ENCODE measurements at regions not wholly inside any gene's neighbourhood (a gene's known extent, or its start where the extent isn't known, plus 50 kb on each side); places are given as distances from the start of the nearest gene placed in this dataset.

DNA sequence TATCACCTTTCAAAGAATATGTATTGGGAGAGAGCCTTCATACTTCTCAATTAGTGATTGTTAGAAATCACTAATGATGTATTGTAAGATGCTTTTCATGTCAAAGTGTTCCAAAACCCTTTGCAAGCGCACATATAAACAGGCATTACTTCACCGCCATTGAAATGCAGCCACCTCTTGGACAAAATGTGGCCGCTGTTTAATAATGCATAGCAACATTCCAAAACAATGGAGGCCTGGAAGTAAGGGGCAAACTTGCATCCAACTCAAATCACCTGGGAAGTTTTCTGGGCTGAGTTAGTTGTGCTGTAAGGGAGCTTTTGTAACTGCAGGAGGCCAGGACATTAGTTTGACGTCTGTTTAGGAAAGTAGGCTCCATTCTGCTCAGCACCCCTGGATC, 438.1 kb downstream of the FGF9 start:
- TF ChIP-seq EZH2 (IDR thresholded peaks at IDR 0.05; ENCODE audit: low read length, missing control alignments): no peak
- TF ChIP-seq, protein P1, sequence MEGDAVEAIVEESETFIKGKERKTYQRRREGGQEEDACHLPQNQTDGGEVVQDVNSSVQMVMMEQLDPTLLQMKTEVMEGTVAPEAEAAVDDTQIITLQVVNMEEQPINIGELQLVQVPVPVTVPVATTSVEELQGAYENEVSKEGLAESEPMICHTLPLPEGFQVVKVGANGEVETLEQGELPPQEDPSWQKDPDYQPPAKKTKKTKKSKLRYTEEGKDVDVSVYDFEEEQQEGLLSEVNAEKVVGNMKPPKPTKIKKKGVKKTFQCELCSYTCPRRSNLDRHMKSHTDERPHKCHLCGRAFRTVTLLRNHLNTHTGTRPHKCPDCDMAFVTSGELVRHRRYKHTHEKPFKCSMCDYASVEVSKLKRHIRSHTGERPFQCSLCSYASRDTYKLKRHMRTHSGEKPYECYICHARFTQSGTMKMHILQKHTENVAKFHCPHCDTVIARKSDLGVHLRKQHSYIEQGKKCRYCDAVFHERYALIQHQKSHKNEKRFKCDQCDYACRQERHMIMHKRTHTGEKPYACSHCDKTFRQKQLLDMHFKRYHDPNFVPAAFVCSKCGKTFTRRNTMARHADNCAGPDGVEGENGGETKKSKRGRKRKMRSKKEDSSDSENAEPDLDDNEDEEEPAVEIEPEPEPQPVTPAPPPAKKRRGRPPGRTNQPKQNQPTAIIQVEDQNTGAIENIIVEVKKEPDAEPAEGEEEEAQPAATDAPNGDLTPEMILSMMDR (conservative IDR thresholded peaks at IDR 0.05 in 1 of 2, IDR thresholded peaks at IDR 0.05 in 1 of 2; ENCODE audit: low read depth in 1 of 2, low read length in 2 of 2): no peak

DNA sequence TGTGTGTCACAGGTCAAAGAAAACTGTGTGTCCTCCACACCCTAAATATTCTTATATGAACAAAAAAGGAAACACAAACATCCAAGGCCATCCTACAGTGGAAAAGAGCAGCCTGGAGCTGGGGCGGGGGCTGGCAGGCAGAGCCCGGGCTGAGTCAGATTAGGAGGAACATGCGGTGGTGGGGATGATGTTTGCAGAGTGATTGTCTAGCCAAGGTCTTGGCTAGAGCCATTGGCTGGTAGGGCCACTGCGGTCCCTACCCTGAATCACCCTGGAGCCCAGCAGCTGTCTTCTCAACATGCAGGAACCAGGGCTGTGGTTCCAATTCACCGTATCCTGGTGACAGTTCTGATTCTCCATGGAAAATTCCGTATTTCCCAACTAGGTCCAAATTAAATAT, 439.5 kb downstream of the FGF9 start:
- H3K4me3 ChIP-seq (replicated peaks in 1 of 4; ENCODE audit: control extremely low read depth in 1 of 4, insufficient read depth in 1 of 4, low read depth in 3 of 4, low read length in 4 of 4): no peak overlapping the region
- no peak overlapping the region for H3K27ac ChIP-seq (ENCODE audit: insufficient read depth, low read length)
- H3K4me1 ChIP-seq (ENCODE audit: control insufficient read depth, extremely low read depth, insufficient read depth, low read length): no peaks in the 10 kb centered on the region
- H3K79me2 ChIP-seq (ENCODE audit: control insufficient read depth, insufficient read depth, low read length): no peaks in the 10 kb centered on the region
- H3K9me3 ChIP-seq (ENCODE audit: control insufficient read depth, insufficient read depth, low read depth, low read length): no peaks in the 10 kb centered on the region
- no peak overlapping the region for H2AFZ ChIP-seq (ENCODE audit: low read length)
- H3K9ac ChIP-seq (ENCODE audit: insufficient read depth, low read length): no peak overlapping the region
- no peaks in the 10 kb centered on the region for H3K27me3 ChIP-seq (ENCODE audit: control insufficient read depth, insufficient read depth, low read length)
- DNase-seq (ENCODE audit: low read depth in 2 of 2): no peak
- H3K4me2 ChIP-seq (ENCODE audit: extremely low read depth, insufficient read depth, low read length): no peak overlapping the region
- no peaks in the 10 kb centered on the region for H4K20me1 ChIP-seq (ENCODE audit: control insufficient read depth, extremely low read depth, insufficient read depth, low read length)
- TF ChIP-seq EZH2 (IDR thresholded peaks at IDR 0.05; ENCODE audit: low read length, missing control alignments): no peak
- TF ChIP-seq, protein P1 (conservative IDR thresholded peaks at IDR 0.05 in 1 of 2, IDR thresholded peaks at IDR 0.05 in 1 of 2; ENCODE audit: low read depth in 1 of 2, low read length in 2 of 2): no peak
- H3K36me3 ChIP-seq (ENCODE audit: control insufficient read depth, insufficient read depth, low read length): no peaks in the 10 kb centered on the region

More for the DNA sequence above, 438.1 kb downstream of the FGF9 start:
- Histone ChIP-seq H3K27me3 (ENCODE audit: control insufficient read depth, insufficient read depth, low read length) (no peaks in the 10 kb centered on the region), H3K4me1 (ENCODE audit: control insufficient read depth, extremely low read depth, insufficient read depth, low read length) (no peaks in the 10 kb centered on the region), H3K9ac (ENCODE audit: insufficient read depth, low read length) (no peak overlapping the region), H2AFZ (ENCODE audit: low read length) (no peak overlapping the region), H3K9me3 (ENCODE audit: control insufficient read depth, insufficient read depth, low read depth, low read length) (no peaks in the 10 kb centered on the region), H4K20me1 (ENCODE audit: control insufficient read depth, extremely low read depth, insufficient read depth, low read length) (no peaks in the 10 kb centered on the region), H3K4me2 (ENCODE audit: extremely low read depth, insufficient read depth, low read length) (no peak overlapping the region), H3K36me3 (ENCODE audit: control insufficient read depth, insufficient read depth, low read length) (no peaks in the 10 kb centered on the region), H3K79me2 (ENCODE audit: control insufficient read depth, insufficient read depth, low read length) (no peaks in the 10 kb centered on the region), H3K27ac (ENCODE audit: insufficient read depth, low read length) (no peak overlapping the region), H3K4me3 (replicated peaks in 1 of 4; ENCODE audit: control extremely low read depth in 1 of 4, insufficient read depth in 1 of 4, low read depth in 3 of 4, low read length in 4 of 4) (no peak overlapping the region)
- DNase-seq (ENCODE audit: low read depth in 2 of 2): no peak

DNA sequence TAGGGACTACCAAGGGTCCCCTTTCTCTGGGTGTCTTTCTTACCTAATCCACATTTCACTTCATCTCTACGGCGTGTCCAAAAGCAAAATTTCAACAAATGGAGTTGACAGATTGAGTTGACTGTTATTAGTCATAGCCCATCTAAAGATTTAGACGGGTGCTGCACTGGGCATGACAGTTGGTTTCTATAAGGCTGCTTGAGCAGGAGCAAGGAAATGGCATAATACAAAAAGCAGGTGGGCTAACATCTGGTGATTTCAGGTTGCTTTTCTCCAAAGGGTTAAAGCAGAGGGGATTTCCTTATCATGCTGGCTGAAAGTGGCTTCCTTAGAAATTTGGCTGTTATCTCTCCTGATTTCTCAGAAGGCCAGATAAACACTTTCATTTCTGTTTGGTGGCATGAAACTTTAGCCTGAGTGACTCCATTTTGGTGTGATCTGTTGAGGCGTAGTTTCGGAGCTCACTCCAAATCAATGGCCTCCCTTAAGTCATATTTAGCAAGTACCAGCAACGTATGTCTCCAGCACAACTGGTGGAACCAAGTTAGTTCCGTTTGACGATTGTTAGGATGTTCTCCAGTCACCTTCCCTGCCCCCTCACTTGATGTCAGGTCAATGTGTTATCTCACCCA, 440.4 kb downstream of the FGF9 start:
- H2AFZ ChIP-seq (ENCODE audit: low read length): no peak overlapping the region
- DNase-seq (ENCODE audit: low read depth in 2 of 2): no peak

More for the DNA sequence above, 440.4 kb downstream of the FGF9 start:
- H4K20me1 ChIP-seq (ENCODE audit: control insufficient read depth, extremely low read depth, insufficient read depth, low read length): no peaks in the 10 kb centered on the region
- no peak overlapping the region for H3K9ac ChIP-seq (ENCODE audit: insufficient read depth, low read length)
- no peaks in the 10 kb centered on the region for H3K9me3 ChIP-seq (ENCODE audit: control insufficient read depth, insufficient read depth, low read depth, low read length)
- no peak overlapping the region for H3K4me3 ChIP-seq (replicated peaks in 1 of 4; ENCODE audit: control extremely low read depth in 1 of 4, insufficient read depth in 1 of 4, low read depth in 3 of 4, low read length in 4 of 4)
- no peaks in the 10 kb centered on the region for H3K4me1 ChIP-seq (ENCODE audit: control insufficient read depth, extremely low read depth, insufficient read depth, low read length)
- no peak overlapping the region for H3K27ac ChIP-seq (ENCODE audit: insufficient read depth, low read length)
- no peaks in the 10 kb centered on the region for H3K79me2 ChIP-seq (ENCODE audit: control insufficient read depth, insufficient read depth, low read length)
- no peak overlapping the region for H3K4me2 ChIP-seq (ENCODE audit: extremely low read depth, insufficient read depth, low read length)
- TF ChIP-seq, protein P1 (conservative IDR thresholded peaks at IDR 0.05 in 1 of 2, IDR thresholded peaks at IDR 0.05 in 1 of 2; ENCODE audit: low read depth in 1 of 2, low read length in 2 of 2): no peak
- TF ChIP-seq EZH2 (IDR thresholded peaks at IDR 0.05; ENCODE audit: low read length, missing control alignments): no peak
- no peaks in the 10 kb centered on the region for H3K27me3 ChIP-seq (ENCODE audit: control insufficient read depth, insufficient read depth, low read length)
- H3K36me3 ChIP-seq (ENCODE audit: control insufficient read depth, insufficient read depth, low read length): no peaks in the 10 kb centered on the region
